A673 (cell line): ENCODE measurements at regions not wholly inside any gene's neighbourhood (a gene's known extent, or its start where the extent isn't known, plus 50 kb on each side); places are given as distances from the start of the nearest gene placed in this dataset.

ENCODE experiments used
- BruUV-seq: library from RNA; stranded (reverse); fragments of 400-500 nt; replicated peaks from 2 replicates; lab custom pipeline; 2021; lab: Mats Ljungman, UMichigan
- CTCF ChIA-PET: fragments of 300-600 bp; sonication (Branson Sonifier 250); formaldehyde crosslinking; loops from one replicate; lab custom pipeline; 2022; ENCODE audit warnings: antibody characterized with exemption; lab: Charles Lee
- POLR2A ChIA-PET: fragments of 300-600 bp; sonication (Branson Sonifier 250); formaldehyde crosslinking; loops from one replicate; lab custom pipeline; 2022; ENCODE audit warnings: antibody characterized with exemption; ENCODE audit not compliant: low non-redundant PET; lab: Charles Lee
- DNase-seq: peaks from one replicate; pipeline ENCODE4 v3.0.0-alpha.2; 2015; ENCODE audit warnings: low spot score
- H3K27ac ChIP-seq: fragments of 200-600 bp; sonication (generic); 2 replicates; pipeline ENCODE4 v1.5.1; 2016; ENCODE audit warnings: mixed run types, low read depth, mild to moderate bottlenecking, mixed read lengths, antibody characterized with exemption, low read length; ENCODE audit not compliant: poor library complexity, severe bottlenecking
- H3K27me3 ChIP-seq: fragments of 200-600 bp; sonication (generic); replicated peaks from 2 replicates; pipeline ENCODE4 v1.6.1; 2017; ENCODE audit warnings: mixed run types, low read depth, mild to moderate bottlenecking, mixed read lengths, antibody characterized with exemption, low read length; ENCODE audit not compliant: insufficient read depth, poor library complexity
- H3K36me3 ChIP-seq: fragments of 200-600 bp; sonication (generic); 2 replicates; pipeline ENCODE4 v1.6.1; 2016; ENCODE audit warnings: mixed run types, mild to moderate bottlenecking, mixed read lengths, antibody characterized with exemption, low read length; ENCODE audit not compliant: insufficient read depth, poor library complexity, severe bottlenecking
- H3K4me1 ChIP-seq: fragments of 200-600 bp; sonication (generic); 2 replicates; pipeline ENCODE4 v1.6.1; 2017; ENCODE audit warnings: mixed run types, mild to moderate bottlenecking, mixed read lengths, antibody characterized with exemption, low read length; ENCODE audit not compliant: insufficient read depth, poor library complexity, severe bottlenecking
- H3K4me3 ChIP-seq: fragments of 200-600 bp; sonication (generic); 2 replicates; pipeline ENCODE4 v1.5.1; 2016; ENCODE audit warnings: low read depth, mixed run types, mild to moderate bottlenecking, mixed read lengths, low read length; ENCODE audit not compliant: poor library complexity, severe bottlenecking
- H3K9me3 ChIP-seq: fragments of 200-600 bp; sonication (generic); 2 replicates; pipeline ENCODE4 v1.6.1; 2016; ENCODE audit warnings: mixed run types, low read depth, mild to moderate bottlenecking, mixed read lengths, antibody characterized with exemption, low read length; ENCODE audit not compliant: poor library complexity, severe bottlenecking
- CTCF ChIP-seq: fragments of 300-800, 200-600 bp; sonication (generic); conservative IDR thresholded peaks from 2 replicates; pipeline ENCODE4 v1.5.1; 2017; ENCODE audit warnings: low read depth, mild to moderate bottlenecking, antibody characterized with exemption, low read length, moderate library complexity, mixed read lengths
- EZH2 ChIP-seq: fragments of 200-600 bp; sonication (generic); IDR thresholded peaks from 2 replicates; pipeline ENCODE4 v1.6.1; 2017; ENCODE audit warnings: borderline replicate concordance, low read depth, mild to moderate bottlenecking, mixed read lengths, antibody characterized with exemption, low read length; ENCODE audit not compliant: poor library complexity, severe bottlenecking
- intact Hi-C: fragments of 100-400 bp; cut with micrococcal nuclease; formaldehyde crosslinking; loops from one replicate; pipeline ENCODE4 v1.10.0; 2022; ENCODE audit not compliant: unreplicated experiment

- no peak for DNase-seq
- intact Hi-C loops = no loop called here
- ChIA-PET CTCF (no interaction called here), POLR2A (no interaction called here)
- H3K27me3 ChIP-seq = peaks cover 12% of the 10 kb centered on the region
- no peak overlapping the region for H3K4me3 ChIP-seq
- no peaks in the 10 kb centered on the region for H3K36me3 ChIP-seq
- H3K9me3 ChIP-seq = no peaks in the 10 kb centered on the region
- peaks cover 17% of the 10 kb centered on the region for H3K4me1 ChIP-seq
- no peak overlapping the region for H3K27ac ChIP-seq
- TF ChIP-seq CTCF (no peak), EZH2 (no peak)
- no TSS peak for BruUV-seq
These were observed 466.6 kb downstream of the FOXG1 start for GRCh38 chr14:29233188-29233587.

GRCh38 chr14:29235991-29236390 is 469.4 kb downstream of the FOXG1 start:
- ChIA-PET CTCF (no interaction called here), POLR2A (no interaction called here)
- H3K4me3 ChIP-seq = no peak overlapping the region
- intact Hi-C loops = no loop called here
- no peak for DNase-seq
- no peaks in the 10 kb centered on the region for H3K9me3 ChIP-seq
- no peak overlapping the region for H3K27ac ChIP-seq
- H3K36me3 ChIP-seq = no peaks in the 10 kb centered on the region
- H3K27me3 ChIP-seq = peaks cover 8% of the 10 kb centered on the region
- TF ChIP-seq CTCF (no peak), EZH2 (no peak)
- no TSS peak for BruUV-seq
- peaks cover 27% of the 10 kb centered on the region for H3K4me1 ChIP-seq

GRCh38 chr14:29236401-29236800 is 469.8 kb downstream of the FOXG1 start:
- CTCF ChIA-PET = no interaction called here
- H3K4me1 ChIP-seq = peaks cover 31% of the 10 kb centered on the region
- intact Hi-C loops = no loop called here
- no peaks in the 10 kb centered on the region for H3K9me3 ChIP-seq
- H3K27ac ChIP-seq = no peak overlapping the region
- BruUV-seq = no TSS peak
- H3K4me3 ChIP-seq = no peak overlapping the region
- TF ChIP-seq EZH2 (no peak), CTCF (no peak)
- POLR2A ChIA-PET = no interaction called here
- no peaks in the 10 kb centered on the region for H3K36me3 ChIP-seq
- H3K27me3 ChIP-seq = peaks cover 8% of the 10 kb centered on the region
- DNase-seq = no peak
